Limb (tissue), 2 donors: ENCODE measurements at regions not wholly inside any gene's neighbourhood (a gene's known extent, or its start where the extent isn't known, plus 50 kb on each side); places are given as distances from the start of the nearest gene placed in this dataset.
"Not testable (repeated sequence)": the region's sequence is repeated elsewhere in the genome, so short reads cannot be mapped to it uniquely, and the experiment has no call there.

Experiments
- DNase-seq, 2 donors: peaks; one replicate each; pipeline ENCODE4 v3.0.0-alpha.2; 2016; ENCODE audit errors: extremely low spot score in 2 of 2

DNA sequence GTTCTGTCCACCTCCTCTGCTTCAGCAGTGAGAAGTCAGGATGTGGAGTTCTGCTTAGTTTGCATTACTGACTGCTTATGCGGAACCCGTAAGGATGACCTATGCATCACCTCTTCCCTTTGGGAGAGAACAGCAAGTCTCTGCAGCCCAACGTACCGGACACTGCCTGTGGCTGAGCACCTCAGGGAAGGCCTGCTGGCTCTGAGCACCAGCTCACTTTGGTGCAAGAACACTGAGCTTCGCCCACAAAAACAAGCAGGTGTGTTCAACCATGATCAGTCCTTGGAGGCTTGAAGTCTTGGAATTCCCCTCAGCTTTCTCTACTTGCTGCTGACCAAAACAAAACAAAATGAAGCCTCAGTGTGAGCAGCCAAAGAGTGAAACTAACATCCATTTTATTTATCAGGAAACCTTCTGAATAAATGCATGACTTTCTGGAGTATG lies 52.7 kb upstream of the NCK2 start:
- no peak for DNase-seq

DNA sequence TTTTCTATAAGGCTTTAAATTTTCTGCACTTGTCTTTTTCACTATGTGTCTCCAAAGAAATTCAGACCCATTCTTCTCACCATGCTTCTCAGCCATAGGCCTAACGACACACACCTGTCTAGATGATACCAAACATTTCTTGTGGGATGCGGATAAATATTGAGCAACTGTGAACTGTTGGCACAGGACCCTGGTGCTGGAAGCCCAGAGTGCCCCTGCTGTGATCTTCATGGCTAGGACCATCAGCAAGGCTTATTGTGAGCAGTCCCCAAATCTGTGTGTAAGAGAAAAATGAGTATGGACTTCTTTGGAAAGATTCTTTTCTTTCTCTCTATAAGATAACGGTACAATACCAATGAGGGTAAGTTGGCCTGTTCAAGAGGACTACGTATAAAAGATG lies 54.1 kb upstream of the NCK2 start:
- DNase-seq: no peak

GRCh38 chr2:105689484-105689883 lies 55.2 kb upstream of the NCK2 start:
- DNase-seq: no peak

DNA sequence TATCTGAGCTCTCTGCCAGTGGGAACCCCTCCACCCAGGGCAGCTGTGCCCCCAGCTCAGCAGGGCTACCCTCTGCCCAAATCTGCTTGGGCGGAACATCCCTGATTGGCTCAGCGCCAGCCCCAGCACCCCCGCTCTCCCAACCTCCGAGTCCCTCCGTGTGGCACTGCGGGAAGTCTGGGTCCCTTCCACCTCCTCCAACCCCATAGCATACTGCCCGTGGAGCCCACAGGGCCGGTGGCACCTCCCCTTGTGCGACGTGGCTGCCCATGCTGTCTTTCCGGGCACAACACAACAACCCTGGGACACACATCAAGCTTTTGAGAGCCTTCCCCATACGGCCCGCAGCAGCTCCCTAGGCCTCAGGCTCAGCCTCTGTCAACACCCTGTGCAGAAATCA lies 55.8 kb upstream of the NCK2 start:
- no peak for DNase-seq

DNA sequence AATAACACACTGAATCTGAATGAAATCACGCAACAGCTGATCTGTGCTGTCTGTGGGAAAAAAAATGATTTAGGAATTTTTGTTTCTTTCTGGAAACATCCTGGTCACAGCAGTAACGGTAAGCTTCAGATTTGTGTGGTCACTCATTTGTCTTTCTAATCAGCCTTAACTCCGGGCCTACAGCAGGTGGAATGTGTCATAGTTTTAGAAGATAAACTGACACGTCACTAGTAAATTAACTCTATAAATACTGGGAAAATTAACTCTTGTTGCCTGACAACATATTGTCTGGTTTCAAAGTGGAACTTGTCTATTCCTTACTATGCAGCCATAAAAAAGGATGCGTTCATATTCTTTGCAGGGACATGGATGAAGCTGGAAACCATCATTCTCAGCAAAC lies 58.1 kb upstream of the NCK2 start:
- no peak for DNase-seq

DNA sequence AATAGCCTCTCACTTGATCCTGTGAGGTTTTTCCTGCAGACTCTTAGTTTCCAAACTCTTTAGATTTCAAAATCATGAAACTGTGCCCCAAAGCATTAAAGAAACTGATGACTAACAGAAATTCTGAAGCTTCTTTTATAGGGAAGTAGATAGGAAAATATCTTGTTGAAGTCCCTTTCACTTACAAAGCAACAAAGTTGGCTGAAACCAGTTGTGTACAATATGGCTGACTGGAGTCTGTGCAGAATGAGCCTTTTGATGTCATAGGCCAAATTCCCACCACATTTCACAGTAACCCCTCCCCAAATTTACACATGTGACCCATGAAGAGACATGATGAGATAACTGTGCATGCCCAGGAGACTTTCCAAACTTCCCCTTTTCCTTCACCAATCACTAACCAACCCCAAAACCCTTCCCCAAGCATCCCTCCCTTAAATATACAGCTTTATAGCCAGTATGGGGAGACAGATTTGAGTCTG lies 61.7 kb upstream of the NCK2 start:
- no peak for DNase-seq

- no peak for DNase-seq
These were observed 62.3 kb upstream of the NCK2 start for GRCh38 chr2:105682401-105682800.

DNA sequence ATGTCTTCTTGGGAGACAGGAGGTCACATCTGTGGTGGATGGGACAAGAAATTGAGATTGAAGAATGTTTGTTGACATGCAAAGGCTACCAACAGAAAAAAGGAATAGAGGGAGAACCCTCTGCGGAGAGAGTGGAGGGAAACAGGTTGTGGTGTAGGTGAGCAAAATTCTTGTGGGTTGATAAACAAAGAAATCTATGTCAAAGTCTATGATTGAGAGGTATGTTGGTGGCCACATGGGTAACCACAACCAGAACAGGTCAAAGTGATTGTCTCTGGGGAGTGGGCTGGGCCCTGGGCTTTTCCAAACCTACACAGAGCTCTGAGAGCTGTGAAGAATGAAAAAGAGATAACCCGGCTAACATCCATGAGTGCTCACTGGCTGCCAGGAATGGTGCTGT lies 62.8 kb upstream of the NCK2 start:
- DNase-seq: no peak

- no peak for DNase-seq
These were observed 64.4 kb upstream of the NCK2 start for GRCh38 chr2:105680357-105680756.

- no peak for DNase-seq
These were observed 66.4 kb upstream of the NCK2 start for GRCh38 chr2:105678346-105678745.

GRCh38 chr2:105677901-105678300 lies 66.8 kb upstream of the NCK2 start:
- DNase-seq: no peak

DNA sequence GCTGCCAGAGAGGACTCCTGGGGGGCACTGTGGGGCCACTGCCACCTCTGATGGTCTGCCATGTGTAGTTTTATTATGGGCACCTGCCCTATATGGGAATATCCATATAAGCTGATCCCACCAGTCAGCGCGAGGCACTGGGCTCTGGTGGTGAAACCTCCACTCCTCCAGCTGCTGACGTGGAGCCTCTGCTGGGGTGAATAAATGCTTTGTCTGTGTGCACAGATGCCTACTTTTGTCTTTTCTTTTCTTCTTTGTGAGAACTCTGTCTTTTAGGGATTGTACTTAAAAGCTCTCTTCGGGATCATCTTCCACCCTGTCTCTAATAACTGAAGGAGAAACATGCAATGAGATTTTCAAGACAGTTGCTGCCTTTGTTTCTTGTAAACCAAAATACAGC lies 68.9 kb upstream of the NCK2 start:
- no peak for DNase-seq

DNA sequence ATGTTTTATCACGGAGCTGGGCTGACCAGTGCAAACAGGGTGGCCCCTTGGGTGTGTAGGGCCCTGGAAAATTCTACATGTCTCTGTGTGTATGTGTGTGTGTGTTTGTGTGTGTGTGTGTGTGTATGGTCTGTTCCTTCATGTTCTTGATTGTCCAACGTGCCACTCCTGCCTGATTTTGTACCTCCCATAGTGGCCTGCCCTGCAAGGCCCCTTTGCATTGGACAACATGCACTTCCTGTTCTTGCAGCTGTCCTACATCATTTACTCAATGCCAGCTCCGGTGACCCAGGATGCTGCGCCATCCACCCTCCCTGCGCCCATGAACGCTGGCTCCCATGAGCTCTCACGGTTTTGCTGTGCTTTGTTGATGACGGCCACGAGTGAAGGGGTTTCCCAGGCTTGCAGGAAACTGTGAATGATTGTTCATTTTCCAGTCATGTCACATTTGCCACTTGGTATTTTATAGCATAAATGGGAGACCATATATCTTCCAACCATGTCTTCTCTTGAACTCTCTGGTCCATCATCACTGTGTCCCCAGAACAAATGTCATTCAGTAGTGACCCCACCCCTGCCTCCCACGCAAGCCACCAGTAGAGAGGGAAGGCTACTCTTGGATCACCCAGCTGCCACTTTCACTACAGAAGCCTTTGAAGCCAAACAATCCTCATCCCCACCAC lies 69.7 kb upstream of the NCK2 start:
- no peak for DNase-seq

DNA sequence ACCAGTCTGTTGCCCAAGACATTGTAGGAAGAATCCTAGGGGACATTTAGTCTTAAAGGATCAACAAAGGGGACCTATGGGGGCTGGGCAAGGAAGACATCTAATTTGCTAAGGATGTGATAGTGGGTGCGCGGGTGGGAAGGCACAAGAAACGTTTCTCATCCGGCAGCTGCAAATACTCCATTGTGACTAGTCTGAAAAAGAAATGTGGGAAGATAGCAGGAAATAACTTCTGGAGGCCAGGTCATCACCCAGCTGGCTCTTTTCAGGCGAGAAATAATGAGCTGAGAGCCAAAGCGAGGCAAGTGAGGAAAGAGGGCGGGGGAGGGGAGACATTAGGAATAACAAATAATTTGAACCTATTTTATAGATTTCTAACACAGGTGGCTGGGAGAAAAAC lies 70.3 kb upstream of the NCK2 start:
- no peak for DNase-seq

DNA sequence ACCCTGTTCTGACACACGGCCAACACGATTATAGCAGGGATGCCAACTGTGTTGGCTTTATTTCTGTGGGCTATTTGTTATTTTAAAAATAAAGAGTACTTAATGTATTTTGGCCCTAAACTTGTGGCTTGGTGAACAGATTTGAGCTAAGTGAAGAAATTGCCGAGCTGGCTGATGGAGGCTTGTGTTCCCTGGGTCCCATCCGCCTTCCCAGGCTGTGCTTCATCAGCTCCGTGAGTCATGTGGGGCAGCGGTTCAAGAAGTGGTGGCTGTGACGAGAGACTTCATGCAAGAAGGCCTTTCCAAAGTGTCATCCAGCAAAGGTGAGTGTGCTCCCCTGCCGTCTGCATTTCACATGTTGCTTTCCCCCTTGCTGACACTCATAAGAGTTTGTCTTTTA lies 73.6 kb upstream of the NCK2 start:
- no peak for DNase-seq

GRCh38 chr2:105669384-105669891 lies 75.3 kb upstream of the NCK2 start:
- no peak for DNase-seq

- DNase-seq: no peak
These were observed 79.2 kb upstream of the NCK2 start for GRCh38 chr2:105665480-105665879.

GRCh38 chr2:105660489-105660888 lies 84.2 kb upstream of the NCK2 start:
- DNase-seq: no peak

DNA sequence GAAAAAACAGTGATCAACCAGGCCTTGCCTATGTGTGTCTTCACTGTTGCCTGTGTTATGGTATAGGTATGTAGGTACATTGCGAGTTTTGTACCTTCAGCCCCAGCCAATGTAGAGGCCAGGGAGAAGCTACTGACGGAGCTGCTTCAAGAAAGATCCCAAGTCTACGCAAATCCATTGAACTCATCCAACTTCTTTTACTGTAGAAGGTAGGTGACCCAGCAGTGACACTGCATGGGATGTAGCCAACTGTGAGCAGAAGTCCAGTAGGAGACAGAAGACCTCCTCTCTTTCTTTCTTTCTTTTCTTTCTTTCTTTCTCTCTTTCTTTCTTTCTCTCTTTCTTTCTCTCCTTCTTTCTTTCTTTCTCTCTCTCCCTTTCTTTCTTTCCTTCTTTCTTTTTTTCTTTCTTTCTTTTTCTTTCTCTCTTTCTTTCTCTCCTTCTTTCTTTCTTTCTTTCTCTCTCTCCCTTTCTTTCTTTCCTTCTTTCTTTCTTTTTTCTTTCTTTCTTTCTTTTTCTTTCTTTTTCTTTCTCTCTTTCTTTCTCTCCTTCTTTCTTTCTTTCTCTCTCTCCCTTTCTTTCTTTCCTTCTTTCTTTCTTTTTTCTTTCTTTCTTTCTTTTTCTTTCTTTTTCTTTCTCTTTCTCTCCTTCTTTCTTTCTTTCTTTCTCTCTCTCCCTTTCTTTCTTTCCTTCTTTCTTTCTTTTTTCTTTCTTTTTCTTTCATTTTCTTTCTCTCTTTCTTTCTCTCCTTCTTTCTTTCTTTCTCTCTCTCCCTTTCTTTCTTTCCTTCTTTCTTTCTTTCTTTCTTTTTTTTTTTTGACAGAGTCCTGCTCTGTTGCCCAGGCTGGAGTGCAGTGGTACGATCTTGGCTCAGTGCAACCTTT lies 88.7 kb upstream of the NCK2 start:
- not testable (repeated sequence) for DNase-seq

DNA sequence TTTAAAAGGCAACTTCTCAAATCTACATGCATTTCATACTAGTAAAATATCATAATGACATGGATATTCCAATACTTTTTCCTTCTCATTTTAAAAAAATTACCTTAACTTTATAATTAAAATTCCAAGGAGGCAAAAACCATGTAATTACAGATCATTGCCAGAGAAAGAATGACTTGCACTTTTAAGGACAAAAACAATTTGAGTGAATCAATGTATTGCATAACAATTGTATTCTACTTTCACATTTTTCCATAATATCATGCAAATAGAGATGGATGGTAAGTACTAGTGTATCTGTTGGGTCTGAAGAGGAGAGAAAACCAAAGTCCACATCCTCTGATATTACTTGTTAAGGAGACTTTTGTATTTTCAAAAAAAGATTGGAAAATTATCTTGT lies 89.5 kb upstream of the NCK2 start:
- DNase-seq: no peak

- DNase-seq: no peak
These were observed 90.2 kb upstream of the NCK2 start for GRCh38 chr2:105654474-105655004.

GRCh38 chr2:105653302-105653701 lies 91.4 kb upstream of the NCK2 start:
- DNase-seq: no peak
